ENCODE measurements at regions not wholly inside any gene's neighbourhood (a gene's known extent, or its start where the extent isn't known, plus 50 kb on each side); places are given as distances from the start of the nearest gene placed in this dataset.

DNA sequence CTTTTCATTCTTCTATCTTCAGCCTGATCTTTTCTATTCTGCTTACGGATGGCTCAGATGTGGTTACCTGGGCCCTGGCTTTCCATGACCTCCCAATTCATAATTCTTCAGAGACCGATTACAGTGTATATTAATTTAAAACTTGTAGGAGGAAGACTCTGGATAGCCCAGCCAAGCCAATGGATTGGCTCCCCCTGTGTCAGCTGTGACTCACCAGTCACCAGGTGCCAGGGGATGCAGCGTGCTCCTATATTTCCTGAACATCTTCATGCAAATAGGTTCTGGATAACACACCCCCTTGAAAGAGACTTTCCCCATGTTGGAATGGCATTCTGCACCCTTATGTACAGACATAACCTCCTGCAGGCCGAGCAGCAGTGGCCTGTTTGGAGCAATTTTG lies 208.3 kb upstream of the WSCD1 start:
- Histone ChIP-seq H4K20me1 (ENCODE audit: insufficient read depth, low read depth, low read length) (no peaks in the 10 kb centered on the region), H3K4me2 (ENCODE audit: low read depth, low read length, poor library complexity, severe bottlenecking) (no peak overlapping the region), H3K27ac (ENCODE audit: low read length) (no peak overlapping the region), H3K9me3 (ENCODE audit: low read length) (no peaks in the 10 kb centered on the region), H3K9me2 (replicated peaks; ENCODE audit: insufficient read depth, low read length) (no peaks in the 10 kb centered on the region), H2AFZ (ENCODE audit: low read length) (no peak overlapping the region), H3K9ac (ENCODE audit: low read length) (no peak overlapping the region), H3K4me3 (ENCODE audit: low read length) (no peak overlapping the region), H3K27me3 (ENCODE audit: low read length) (no peaks in the 10 kb centered on the region), H3K4me1 (ENCODE audit: low read length) (no peaks in the 10 kb centered on the region), H3K79me2 (ENCODE audit: low read length) (no peaks in the 10 kb centered on the region), H3K36me3 (ENCODE audit: insufficient read depth, low read length) (no peaks in the 10 kb centered on the region)
- no peak for DNase-seq

DNA sequence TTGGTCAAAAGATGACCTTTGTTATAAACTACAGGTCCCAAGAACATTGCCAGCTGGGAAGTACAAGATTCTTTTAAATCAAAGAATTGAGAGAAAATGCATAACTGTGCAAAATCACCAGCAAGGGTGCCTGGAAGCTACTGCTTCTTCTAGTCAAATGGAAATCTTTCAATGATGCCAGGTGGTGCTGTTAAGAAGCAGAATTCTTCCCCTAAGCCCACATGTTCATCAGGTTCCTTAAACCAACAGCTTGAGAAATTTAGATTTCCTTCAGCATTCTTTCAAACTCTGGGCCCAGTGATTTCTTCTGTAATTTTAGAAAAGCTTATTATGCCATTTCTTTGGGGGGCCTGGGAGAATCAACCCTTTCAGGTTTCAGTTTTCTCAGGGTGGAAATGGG lies 207.8 kb upstream of the WSCD1 start:
- no peaks in the 10 kb centered on the region for H4K20me1 ChIP-seq (ENCODE audit: insufficient read depth, low read depth, low read length)
- no peak overlapping the region for H3K4me2 ChIP-seq (ENCODE audit: low read depth, low read length, poor library complexity, severe bottlenecking)
- no peaks in the 10 kb centered on the region for H3K27me3 ChIP-seq (ENCODE audit: low read length)
- no peak overlapping the region for H2AFZ ChIP-seq (ENCODE audit: low read length)
- H3K4me3 ChIP-seq (ENCODE audit: low read length) = no peak overlapping the region
- DNase-seq = no peak
- no peak overlapping the region for H3K27ac ChIP-seq (ENCODE audit: low read length)
- no peaks in the 10 kb centered on the region for H3K9me3 ChIP-seq (ENCODE audit: low read length)
- H3K9ac ChIP-seq (ENCODE audit: low read length) = no peak overlapping the region
- no peaks in the 10 kb centered on the region for H3K4me1 ChIP-seq (ENCODE audit: low read length)
- no peaks in the 10 kb centered on the region for H3K9me2 ChIP-seq (replicated peaks; ENCODE audit: insufficient read depth, low read length)
- no peaks in the 10 kb centered on the region for H3K79me2 ChIP-seq (ENCODE audit: low read length)
- no peaks in the 10 kb centered on the region for H3K36me3 ChIP-seq (ENCODE audit: insufficient read depth, low read length)

GRCh38 chr17:5864741-5865657 lies 205.2 kb upstream of the WSCD1 start:
- no peaks in the 10 kb centered on the region for H3K9me3 ChIP-seq (ENCODE audit: low read length)
- no peak overlapping the region for H3K4me3 ChIP-seq (ENCODE audit: low read length)
- no peaks in the 10 kb centered on the region for H4K20me1 ChIP-seq (ENCODE audit: insufficient read depth, low read depth, low read length)
- no peak for DNase-seq
- no peaks in the 10 kb centered on the region for H3K27me3 ChIP-seq (ENCODE audit: low read length)
- H3K9ac ChIP-seq (ENCODE audit: low read length) = no peak overlapping the region
- H3K27ac ChIP-seq (ENCODE audit: low read length) = no peak overlapping the region
- H3K36me3 ChIP-seq (ENCODE audit: insufficient read depth, low read length) = no peaks in the 10 kb centered on the region
- no peak overlapping the region for H3K4me2 ChIP-seq (ENCODE audit: low read depth, low read length, poor library complexity, severe bottlenecking)
- no peaks in the 10 kb centered on the region for H3K4me1 ChIP-seq (ENCODE audit: low read length)
- no peak overlapping the region for H2AFZ ChIP-seq (ENCODE audit: low read length)
- H3K79me2 ChIP-seq (ENCODE audit: low read length) = no peaks in the 10 kb centered on the region
- H3K9me2 ChIP-seq (replicated peaks; ENCODE audit: insufficient read depth, low read length) = no peaks in the 10 kb centered on the region

GRCh38 chr17:5866978-5867377 lies 203.2 kb upstream of the WSCD1 start:
- no peaks in the 10 kb centered on the region for H3K9me3 ChIP-seq (ENCODE audit: low read length)
- no peak overlapping the region for H2AFZ ChIP-seq (ENCODE audit: low read length)
- no peaks in the 10 kb centered on the region for H3K4me1 ChIP-seq (ENCODE audit: low read length)
- H3K4me2 ChIP-seq (ENCODE audit: low read depth, low read length, poor library complexity, severe bottlenecking) = no peak overlapping the region
- H3K27ac ChIP-seq (ENCODE audit: low read length) = no peak overlapping the region
- H3K36me3 ChIP-seq (ENCODE audit: insufficient read depth, low read length) = no peaks in the 10 kb centered on the region
- H3K27me3 ChIP-seq (ENCODE audit: low read length) = no peaks in the 10 kb centered on the region
- no peak overlapping the region for H3K4me3 ChIP-seq (ENCODE audit: low read length)
- DNase-seq = no peak
- no peaks in the 10 kb centered on the region for H4K20me1 ChIP-seq (ENCODE audit: insufficient read depth, low read depth, low read length)
- no peak overlapping the region for H3K9ac ChIP-seq (ENCODE audit: low read length)
- H3K9me2 ChIP-seq (replicated peaks; ENCODE audit: insufficient read depth, low read length) = no peaks in the 10 kb centered on the region
- H3K79me2 ChIP-seq (ENCODE audit: low read length) = no peaks in the 10 kb centered on the region

- Histone ChIP-seq H3K9ac (ENCODE audit: low read length) (no peak overlapping the region), H3K27ac (ENCODE audit: low read length) (no peak overlapping the region), H2AFZ (ENCODE audit: low read length) (no peak overlapping the region), H4K20me1 (ENCODE audit: insufficient read depth, low read depth, low read length) (no peaks in the 10 kb centered on the region), H3K9me3 (ENCODE audit: low read length) (no peaks in the 10 kb centered on the region), H3K4me1 (ENCODE audit: low read length) (no peaks in the 10 kb centered on the region), H3K27me3 (ENCODE audit: low read length) (no peaks in the 10 kb centered on the region), H3K4me2 (ENCODE audit: low read depth, low read length, poor library complexity, severe bottlenecking) (no peak overlapping the region), H3K36me3 (ENCODE audit: insufficient read depth, low read length) (no peaks in the 10 kb centered on the region), H3K9me2 (replicated peaks; ENCODE audit: insufficient read depth, low read length) (no peaks in the 10 kb centered on the region), H3K79me2 (ENCODE audit: low read length) (no peaks in the 10 kb centered on the region), H3K4me3 (ENCODE audit: low read length) (no peak overlapping the region)
- no peak for DNase-seq
These were observed 201.0 kb upstream of the WSCD1 start for GRCh38 chr17:5869041-5869745.

DNA sequence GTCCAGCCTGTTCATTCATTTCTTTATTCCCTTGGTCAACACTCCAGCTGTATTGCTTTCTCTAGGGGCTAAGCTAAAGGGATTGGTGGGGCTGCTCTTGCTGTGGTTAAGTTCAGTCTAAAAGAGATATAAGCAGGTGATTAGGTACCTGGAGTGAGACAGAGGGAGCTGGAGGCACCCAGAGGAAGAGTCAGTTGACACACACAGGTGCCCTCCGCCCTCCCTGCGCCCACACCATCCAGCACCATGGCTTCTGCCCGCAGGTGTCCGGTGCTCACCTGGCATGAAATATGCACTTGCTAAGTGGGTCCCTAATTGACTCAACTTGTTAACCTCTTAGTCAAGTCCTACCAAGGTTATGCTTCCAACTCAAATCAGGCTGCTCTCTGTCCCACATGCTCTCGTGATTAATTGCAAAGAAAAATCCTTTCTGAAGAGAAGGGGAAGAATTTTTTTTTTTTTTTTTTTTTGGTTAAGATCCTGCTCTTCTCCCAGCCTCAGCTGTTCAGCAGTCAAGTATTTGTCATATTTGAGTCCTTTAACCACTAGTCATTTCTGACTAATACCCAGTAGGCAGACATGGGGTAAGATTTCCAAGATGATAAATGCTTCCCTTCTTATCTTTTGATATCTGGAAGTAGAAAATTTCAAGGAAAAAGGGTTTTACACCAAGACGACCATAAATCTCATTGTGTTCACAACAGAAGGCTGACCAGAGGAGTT lies 199.8 kb upstream of the WSCD1 start:
- H3K36me3 ChIP-seq (ENCODE audit: insufficient read depth, low read length) = no peaks in the 10 kb centered on the region

DNA sequence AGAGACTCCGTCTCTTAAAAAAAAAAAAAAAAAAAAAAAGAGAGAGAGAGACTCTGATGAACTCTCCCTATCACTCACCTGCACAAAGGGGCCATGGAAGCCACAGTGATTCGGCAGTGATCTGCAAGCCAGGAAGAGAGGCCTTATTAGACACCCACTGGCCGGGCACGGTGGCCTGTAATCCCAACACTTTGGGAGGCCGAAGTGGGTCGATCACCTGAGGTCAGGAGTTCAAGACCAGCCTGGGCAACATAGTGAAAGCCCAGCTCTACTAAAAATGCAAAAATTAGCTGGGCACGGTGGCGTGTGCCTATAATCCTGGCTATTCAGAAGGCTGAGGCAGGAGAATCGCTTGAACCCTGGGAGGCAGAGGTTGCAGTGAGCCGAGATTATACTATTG lies 198.5 kb upstream of the WSCD1 start:
- no peak overlapping the region for H3K4me3 ChIP-seq (ENCODE audit: low read length)
- no peaks in the 10 kb centered on the region for H3K9me2 ChIP-seq (replicated peaks; ENCODE audit: insufficient read depth, low read length)
- H3K9ac ChIP-seq (ENCODE audit: low read length) = no peak overlapping the region
- H3K4me1 ChIP-seq (ENCODE audit: low read length) = no peaks in the 10 kb centered on the region
- H3K27me3 ChIP-seq (ENCODE audit: low read length) = no peaks in the 10 kb centered on the region
- no peak overlapping the region for H2AFZ ChIP-seq (ENCODE audit: low read length)
- no peaks in the 10 kb centered on the region for H3K9me3 ChIP-seq (ENCODE audit: low read length)
- H4K20me1 ChIP-seq (ENCODE audit: insufficient read depth, low read depth, low read length) = no peaks in the 10 kb centered on the region
- H3K4me2 ChIP-seq (ENCODE audit: low read depth, low read length, poor library complexity, severe bottlenecking) = no peak overlapping the region
- H3K36me3 ChIP-seq (ENCODE audit: insufficient read depth, low read length) = no peaks in the 10 kb centered on the region
- no peak for DNase-seq
- no peak overlapping the region for H3K27ac ChIP-seq (ENCODE audit: low read length)
- no peaks in the 10 kb centered on the region for H3K79me2 ChIP-seq (ENCODE audit: low read length)

More for the DNA sequence above, 199.8 kb upstream of the WSCD1 start:
- H3K27me3 ChIP-seq (ENCODE audit: low read length) = no peaks in the 10 kb centered on the region
- H2AFZ ChIP-seq (ENCODE audit: low read length) = no peak overlapping the region
- no peaks in the 10 kb centered on the region for H3K9me3 ChIP-seq (ENCODE audit: low read length)
- no peak overlapping the region for H3K27ac ChIP-seq (ENCODE audit: low read length)
- no peaks in the 10 kb centered on the region for H4K20me1 ChIP-seq (ENCODE audit: insufficient read depth, low read depth, low read length)
- H3K4me3 ChIP-seq (ENCODE audit: low read length) = no peak overlapping the region
- no peak overlapping the region for H3K4me2 ChIP-seq (ENCODE audit: low read depth, low read length, poor library complexity, severe bottlenecking)
- H3K9me2 ChIP-seq (replicated peaks; ENCODE audit: insufficient read depth, low read length) = no peaks in the 10 kb centered on the region
- no peak overlapping the region for H3K9ac ChIP-seq (ENCODE audit: low read length)
- no peak for DNase-seq
- H3K79me2 ChIP-seq (ENCODE audit: low read length) = no peaks in the 10 kb centered on the region
- H3K4me1 ChIP-seq (ENCODE audit: low read length) = no peaks in the 10 kb centered on the region

GRCh38 chr17:5872831-5873230 lies 197.3 kb upstream of the WSCD1 start:
- Histone ChIP-seq H2AFZ (ENCODE audit: low read length) (no peak overlapping the region), H4K20me1 (ENCODE audit: insufficient read depth, low read depth, low read length) (no peaks in the 10 kb centered on the region), H3K79me2 (ENCODE audit: low read length) (no peaks in the 10 kb centered on the region), H3K9me3 (ENCODE audit: low read length) (no peaks in the 10 kb centered on the region), H3K27ac (ENCODE audit: low read length) (no peak overlapping the region), H3K9me2 (replicated peaks; ENCODE audit: insufficient read depth, low read length) (no peaks in the 10 kb centered on the region), H3K27me3 (ENCODE audit: low read length) (no peaks in the 10 kb centered on the region), H3K9ac (ENCODE audit: low read length) (no peak overlapping the region), H3K4me3 (ENCODE audit: low read length) (no peak overlapping the region), H3K4me1 (ENCODE audit: low read length) (no peaks in the 10 kb centered on the region), H3K36me3 (ENCODE audit: insufficient read depth, low read length) (no peaks in the 10 kb centered on the region), H3K4me2 (ENCODE audit: low read depth, low read length, poor library complexity, severe bottlenecking) (no peak overlapping the region)
- DNase-seq = no peak

All from Karpas-422 (cell line).